Ishikawa (cell line): ENCODE measurements at regions not wholly inside any gene's neighbourhood (a gene's known extent, or its start where the extent isn't known, plus 50 kb on each side); places are given as distances from the start of the nearest gene placed in this dataset.

Experiments used
- CEBPB ChIP-seq: IDR thresholded peaks from 2 replicates; pipeline ENCODE4 v1.6.1; 2012
- CREB1 ChIP-seq: IDR thresholded peaks from 2 replicates; pipeline ENCODE4 v1.6.1; 2012; ENCODE audit warnings: low read depth
- EGR1 ChIP-seq: IDR thresholded peaks from 2 replicates; pipeline ENCODE4 v1.6.1; 2012
- EP300 ChIP-seq: IDR thresholded peaks from 2 replicates; pipeline ENCODE4 v1.6.1; 2012; ENCODE audit warnings: borderline replicate concordance
- FOXM1 ChIP-seq: IDR thresholded peaks from 2 replicates; pipeline ENCODE4 v1.6.1; 2012; ENCODE audit warnings: low read depth, borderline replicate concordance
- MAX ChIP-seq: IDR thresholded peaks from 2 replicates; pipeline ENCODE4 v1.6.1; 2012
- NFIC ChIP-seq: IDR thresholded peaks from 2 replicates; pipeline ENCODE4 v1.6.1; 2012
- RAD21 ChIP-seq: IDR thresholded peaks from 2 replicates; pipeline ENCODE4 v1.6.1; 2012; ENCODE audit warnings: low read depth
- TAF1 ChIP-seq: IDR thresholded peaks from 2 replicates; pipeline ENCODE4 v1.6.1; 2012; ENCODE audit warnings: low read depth, mild to moderate bottlenecking
- TCF12 ChIP-seq: IDR thresholded peaks from 2 replicates; pipeline ENCODE4 v1.6.1; 2012; ENCODE audit warnings: low read depth
- TEAD4 ChIP-seq: IDR thresholded peaks from 2 replicates; pipeline ENCODE4 v1.6.1; 2012
- USF1 ChIP-seq: IDR thresholded peaks from 2 replicates; pipeline ENCODE4 v1.6.1; 2012
- YY1 ChIP-seq: IDR thresholded peaks from 2 replicates; pipeline ENCODE4 v1.6.1; 2012; ENCODE audit warnings: low read depth
- ZBTB7A ChIP-seq: IDR thresholded peaks from 2 replicates; pipeline ENCODE4 v1.6.1; 2012; ENCODE audit warnings: low read depth
- TF ChIP-seq, protein P1 (sequence below): IDR thresholded peaks from 2 replicates; pipeline ENCODE4 v1.6.1; 2012; ENCODE audit warnings: low read depth, mild to moderate bottlenecking

- TF ChIP-seq EP300 (no peak), CREB1 (no peak), YY1 (no peak), TEAD4 (no peak), CEBPB (no peak), TCF12 (no peak)
Measured at GRCh38 chr13:97890573-97890972, 62.9 kb upstream of the IPO5 start.

GRCh38 chr13:97892717-97893116 lies 60.8 kb upstream of the IPO5 start:
- no peak for TF ChIP-seq NFIC
- no peak for TF ChIP-seq TCF12
- no peak for TF ChIP-seq RAD21
- no peak for TF ChIP-seq CEBPB
- no peak for TF ChIP-seq YY1
- no peak for TF ChIP-seq USF1
- no peak for TF ChIP-seq CREB1
- no peak for TF ChIP-seq FOXM1
- TF ChIP-seq, protein P1, sequence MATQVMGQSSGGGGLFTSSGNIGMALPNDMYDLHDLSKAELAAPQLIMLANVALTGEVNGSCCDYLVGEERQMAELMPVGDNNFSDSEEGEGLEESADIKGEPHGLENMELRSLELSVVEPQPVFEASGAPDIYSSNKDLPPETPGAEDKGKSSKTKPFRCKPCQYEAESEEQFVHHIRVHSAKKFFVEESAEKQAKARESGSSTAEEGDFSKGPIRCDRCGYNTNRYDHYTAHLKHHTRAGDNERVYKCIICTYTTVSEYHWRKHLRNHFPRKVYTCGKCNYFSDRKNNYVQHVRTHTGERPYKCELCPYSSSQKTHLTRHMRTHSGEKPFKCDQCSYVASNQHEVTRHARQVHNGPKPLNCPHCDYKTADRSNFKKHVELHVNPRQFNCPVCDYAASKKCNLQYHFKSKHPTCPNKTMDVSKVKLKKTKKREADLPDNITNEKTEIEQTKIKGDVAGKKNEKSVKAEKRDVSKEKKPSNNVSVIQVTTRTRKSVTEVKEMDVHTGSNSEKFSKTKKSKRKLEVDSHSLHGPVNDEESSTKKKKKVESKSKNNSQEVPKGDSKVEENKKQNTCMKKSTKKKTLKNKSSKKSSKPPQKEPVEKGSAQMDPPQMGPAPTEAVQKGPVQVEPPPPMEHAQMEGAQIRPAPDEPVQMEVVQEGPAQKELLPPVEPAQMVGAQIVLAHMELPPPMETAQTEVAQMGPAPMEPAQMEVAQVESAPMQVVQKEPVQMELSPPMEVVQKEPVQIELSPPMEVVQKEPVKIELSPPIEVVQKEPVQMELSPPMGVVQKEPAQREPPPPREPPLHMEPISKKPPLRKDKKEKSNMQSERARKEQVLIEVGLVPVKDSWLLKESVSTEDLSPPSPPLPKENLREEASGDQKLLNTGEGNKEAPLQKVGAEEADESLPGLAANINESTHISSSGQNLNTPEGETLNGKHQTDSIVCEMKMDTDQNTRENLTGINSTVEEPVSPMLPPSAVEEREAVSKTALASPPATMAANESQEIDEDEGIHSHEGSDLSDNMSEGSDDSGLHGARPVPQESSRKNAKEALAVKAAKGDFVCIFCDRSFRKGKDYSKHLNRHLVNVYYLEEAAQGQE, result no peak
- no peak for TF ChIP-seq ZBTB7A
- TF ChIP-seq TEAD4, result no peak

GRCh38 chr13:97895383-97895782 lies 58.1 kb upstream of the IPO5 start:
- TF ChIP-seq EGR1, result no peak
- TF ChIP-seq EP300, result no peak
- no peak for TF ChIP-seq USF1
- TF ChIP-seq YY1, result no peak
- no peak for TF ChIP-seq RAD21
- TF ChIP-seq FOXM1, result no peak
- no peak for TF ChIP-seq TAF1
- no peak for TF ChIP-seq ZBTB7A
- TF ChIP-seq, protein P1, result no peak
- TF ChIP-seq CEBPB, result no peak
- no peak for TF ChIP-seq MAX
- TF ChIP-seq TCF12, result no peak
- no peak for TF ChIP-seq CREB1
- TF ChIP-seq TEAD4, result no peak
- no peak for TF ChIP-seq NFIC

DNA sequence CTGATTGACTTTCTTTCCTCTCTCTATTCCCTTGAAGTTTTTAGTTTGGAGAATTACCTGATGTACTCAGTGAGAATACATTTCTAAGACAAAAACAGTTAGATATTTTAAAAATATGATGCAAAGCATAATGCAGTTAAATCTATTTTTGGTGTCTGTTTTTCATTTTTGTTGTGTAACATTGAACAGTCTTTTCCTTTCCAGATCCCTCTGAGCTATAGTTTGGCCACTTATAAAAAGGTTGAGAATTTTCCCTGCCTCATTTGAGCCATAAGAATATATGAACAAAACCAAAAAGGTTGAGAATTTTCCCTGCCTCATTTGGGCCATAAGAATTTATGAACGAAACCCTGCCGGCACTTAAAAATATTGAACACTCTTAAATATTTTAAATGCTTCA lies 57.0 kb upstream of the IPO5 start:
- no peak for TF ChIP-seq CEBPB
- no peak for TF ChIP-seq TEAD4
- TF ChIP-seq MAX, result no peak
- no peak for TF ChIP-seq TAF1
- no peak for TF ChIP-seq ZBTB7A
- no peak for TF ChIP-seq USF1
- TF ChIP-seq FOXM1, result no peak
- no peak for TF ChIP-seq EGR1
- TF ChIP-seq, protein P1, result no peak
- no peak for TF ChIP-seq TCF12
- TF ChIP-seq YY1, result no peak
- TF ChIP-seq EP300, result no peak
- no peak for TF ChIP-seq RAD21

DNA sequence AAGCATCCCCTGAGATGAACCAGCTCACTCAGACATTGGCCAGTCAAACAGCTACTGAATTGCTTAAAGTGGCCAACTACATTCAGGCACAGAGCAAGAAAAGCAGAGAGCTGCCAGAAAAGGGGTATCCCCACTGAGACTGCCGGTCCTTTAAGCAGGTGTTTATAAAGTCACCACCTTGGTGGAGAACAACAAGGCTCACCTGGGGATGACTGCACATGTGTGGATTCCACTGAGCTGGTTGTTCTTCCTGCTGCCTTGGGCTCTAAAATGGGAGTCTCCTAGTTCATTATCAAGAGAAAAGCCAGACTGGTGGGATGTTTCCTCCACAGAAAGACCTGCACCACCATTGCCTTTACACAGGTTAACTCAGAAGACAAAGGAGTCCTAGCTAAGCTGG lies 51.8 kb upstream of the IPO5 start:
- TF ChIP-seq TEAD4 (no peak), TCF12 (no peak), RAD21 (no peak), YY1 (no peak), USF1 (no peak), CREB1 (no peak), TAF1 (no peak), EGR1 (no peak), ZBTB7A (no peak), EP300 (no peak), FOXM1 (no peak), MAX (no peak), NFIC (no peak), CEBPB (no peak)
- TF ChIP-seq, protein P1, result no peak
